ENCODE measurements at regions not wholly inside any gene's neighbourhood (a gene's known extent, or its start where the extent isn't known, plus 50 kb on each side); places are given as distances from the start of the nearest gene placed in this dataset.
"Not testable (repeated sequence)": the region's sequence is repeated elsewhere in the genome, so short reads cannot be mapped to it uniquely, and the experiment has no call there.

DNA sequence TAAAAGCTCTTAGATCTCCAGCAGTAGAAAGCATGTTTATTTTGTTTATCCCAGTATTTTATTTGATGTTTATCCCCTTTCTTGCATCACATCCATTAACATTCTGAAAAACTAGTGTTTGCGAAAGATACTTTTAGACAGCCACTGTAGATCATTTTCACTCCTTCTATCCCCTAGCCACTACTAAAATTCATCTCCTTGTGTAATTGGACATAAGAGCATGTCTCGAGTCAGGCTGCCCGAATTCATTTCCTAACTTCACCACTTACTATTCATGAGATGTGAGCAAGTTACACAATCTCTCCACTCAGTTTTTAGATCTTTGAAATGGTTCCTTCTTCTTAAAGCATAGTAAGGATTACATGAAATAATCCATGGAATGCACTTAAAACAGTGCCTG, 514.0 kb downstream of the KLF5 start:
- DNase-seq (ENCODE audit: low spot score), result no peak

DNA sequence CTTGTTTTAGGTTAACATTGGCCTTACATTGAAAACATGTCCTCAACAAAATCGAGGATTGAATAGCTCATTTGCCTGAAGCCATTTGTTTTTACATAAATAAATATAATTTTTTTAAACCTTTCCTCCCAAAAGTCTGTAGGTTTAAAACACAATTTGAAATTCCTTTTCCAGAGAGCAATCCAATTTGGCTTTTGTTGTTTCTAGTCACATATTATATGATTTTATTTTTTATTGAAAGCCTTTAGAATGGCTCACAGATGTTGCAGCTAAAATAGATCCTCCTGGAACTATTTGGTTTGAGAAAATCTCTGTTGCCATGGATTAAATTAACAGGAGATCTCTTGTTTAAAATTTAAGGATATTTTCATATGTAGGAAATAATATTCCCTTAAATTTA, 512.6 kb downstream of the KLF5 start:
- no peak for DNase-seq (ENCODE audit: low spot score)

DNA sequence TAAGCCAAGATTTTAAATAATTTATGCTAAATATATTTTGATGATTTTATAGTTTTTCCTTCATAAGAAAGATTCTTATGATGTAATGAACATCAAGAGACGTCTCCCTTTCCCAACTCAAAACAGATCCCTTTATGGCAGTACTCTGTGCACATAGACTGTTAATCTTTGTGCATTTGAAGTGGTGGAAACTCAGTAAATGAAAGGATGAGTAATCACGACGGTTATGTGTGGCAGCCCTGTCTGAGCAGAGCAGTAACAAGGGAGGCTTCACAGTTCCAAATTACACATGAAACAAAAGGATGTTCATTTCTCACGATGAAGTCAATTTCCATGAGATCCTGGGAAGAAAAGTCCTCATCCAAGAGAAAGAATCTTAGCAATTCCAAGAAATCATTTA, 498.1 kb downstream of the KLF5 start:
- no peak for DNase-seq (ENCODE audit: low spot score)

DNA sequence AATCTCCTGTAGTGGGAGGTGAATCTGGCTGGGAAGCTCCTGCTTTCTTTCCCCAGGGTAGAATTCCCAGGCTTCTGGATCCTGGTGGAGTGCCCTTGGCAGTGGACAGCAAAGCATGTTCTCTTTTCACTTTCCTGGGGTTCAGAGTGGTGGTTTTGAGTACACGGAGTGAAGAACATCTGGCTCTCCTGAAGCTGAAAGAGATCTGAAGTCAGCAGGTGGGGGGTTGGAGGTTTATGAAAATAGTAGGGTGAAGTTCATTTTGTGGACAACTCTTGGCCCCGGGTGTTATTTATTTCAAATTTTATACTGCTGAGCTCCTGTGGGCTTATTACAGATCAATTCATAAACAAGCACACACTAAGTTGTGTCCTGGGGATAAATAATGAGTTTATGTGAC, 497.3 kb downstream of the KLF5 start:
- no peak for DNase-seq (ENCODE audit: low spot score)

DNA sequence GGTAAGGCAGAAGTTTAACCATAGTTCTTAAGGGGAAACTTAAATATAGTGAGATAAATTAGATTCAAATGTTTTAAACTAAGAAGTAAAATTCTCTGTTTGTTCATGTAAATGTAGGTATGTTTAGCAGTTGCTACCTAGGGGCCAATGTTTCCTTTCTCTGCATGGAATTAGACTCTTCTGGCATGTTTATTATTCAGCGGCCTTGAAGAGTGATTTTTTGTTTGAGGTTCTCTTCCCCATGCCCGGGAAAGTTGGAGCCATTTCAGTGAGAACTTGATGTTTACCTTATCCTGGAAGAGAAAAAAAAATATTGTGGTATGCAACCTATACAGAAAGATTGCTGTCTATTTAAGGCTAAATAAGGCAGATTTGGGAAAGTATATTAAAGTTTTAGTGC, 492.9 kb downstream of the KLF5 start:
- no peak for DNase-seq (ENCODE audit: low spot score)

DNA sequence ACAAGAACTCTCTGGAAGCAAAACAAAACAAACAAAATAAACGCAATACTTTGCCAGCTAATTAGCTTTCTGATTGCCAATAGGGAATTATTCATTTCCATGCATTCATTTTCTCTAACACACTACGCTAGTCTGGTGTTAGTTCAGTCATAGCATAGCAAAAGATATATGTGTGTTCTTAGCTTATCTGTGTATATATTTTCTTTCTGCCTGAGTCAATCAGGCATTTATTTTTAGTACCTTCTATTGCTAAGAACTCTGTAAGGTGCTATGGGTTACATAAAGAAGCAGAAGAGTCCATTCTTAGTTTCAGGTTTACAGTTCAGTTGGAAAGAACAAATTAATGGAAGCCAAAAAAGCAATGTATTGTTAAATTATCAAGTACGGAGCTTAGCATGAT, 490.9 kb downstream of the KLF5 start:
- DNase-seq (ENCODE audit: low spot score), result no peak

DNA sequence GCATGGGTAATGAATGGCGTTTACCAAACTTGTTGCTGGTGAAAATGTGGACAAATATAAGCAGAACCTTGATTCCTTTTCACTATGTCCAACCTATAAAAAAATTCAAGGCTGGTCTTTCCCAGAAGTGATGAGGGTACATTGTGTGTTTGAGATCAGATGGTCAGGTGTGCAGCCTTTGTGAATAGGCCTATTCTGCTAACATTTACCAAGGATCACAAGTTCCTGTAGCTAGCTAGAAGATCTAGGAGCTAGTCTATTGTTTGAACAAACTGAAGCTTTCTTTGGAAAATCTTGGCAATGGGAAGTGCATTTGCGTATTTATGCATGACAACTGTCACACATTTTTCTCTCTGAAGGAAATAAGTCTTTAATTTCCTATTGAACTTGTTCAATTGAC, 489.6 kb downstream of the KLF5 start:
- DNase-seq (ENCODE audit: low spot score), result no peak

DNA sequence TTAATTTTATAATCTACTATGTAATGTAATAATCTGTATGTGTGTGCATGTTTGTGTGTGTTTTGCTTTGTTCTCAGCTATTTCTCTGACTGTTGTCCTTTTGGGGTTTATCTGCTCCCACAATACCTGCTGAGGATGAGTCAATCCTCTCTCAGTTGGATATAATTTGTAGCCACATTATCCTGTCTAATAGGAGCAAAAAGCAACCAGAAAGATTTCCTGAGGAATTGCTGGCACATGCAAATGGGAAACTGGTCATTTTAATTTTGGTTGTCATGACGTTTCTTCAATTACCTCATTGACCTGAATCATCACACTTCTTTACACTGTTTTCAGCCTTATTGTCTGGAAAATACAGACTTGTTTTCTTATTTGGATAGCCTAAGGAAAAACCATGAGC, 488.4 kb downstream of the KLF5 start:
- DNase-seq (ENCODE audit: low spot score), result no peak

DNA sequence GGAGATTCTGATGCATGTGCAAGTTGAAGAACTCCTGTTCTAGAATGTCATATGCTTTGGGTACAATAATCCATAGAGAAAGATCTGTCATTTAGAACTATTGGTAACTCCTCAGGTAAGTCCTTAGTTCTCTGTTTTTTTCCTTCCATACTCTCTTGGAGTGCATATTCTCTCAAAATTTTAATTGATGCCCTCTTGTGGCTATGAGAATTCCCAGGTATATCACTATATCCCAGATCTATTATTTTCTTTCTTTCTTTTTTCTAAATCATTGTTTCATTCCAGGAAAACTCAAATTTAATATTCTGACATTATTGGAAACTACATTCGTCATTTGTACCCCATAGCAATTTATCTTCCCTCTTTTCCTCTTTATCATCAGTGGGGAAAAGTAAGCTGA, 485.4 kb downstream of the KLF5 start:
- DNase-seq (ENCODE audit: low spot score), result no peak

DNA sequence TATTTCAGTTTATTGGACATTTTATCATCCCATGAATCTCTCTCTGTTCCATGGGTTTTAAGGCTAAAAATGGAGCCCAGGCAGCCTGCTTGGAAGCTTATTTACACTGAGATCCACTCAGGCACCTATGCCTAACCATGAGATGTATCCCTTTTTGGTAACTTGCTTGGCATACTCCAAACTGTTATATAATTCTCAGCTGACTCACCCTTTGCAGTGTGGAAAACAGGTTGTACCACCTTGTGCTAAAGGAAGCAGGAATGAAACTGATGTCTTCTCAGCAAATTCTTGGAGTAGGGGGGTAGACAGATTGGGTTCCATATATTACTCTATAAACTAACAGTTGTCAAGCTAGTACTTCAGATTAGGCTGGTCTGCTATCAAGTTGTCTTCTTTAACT, 483.6 kb downstream of the KLF5 start:
- no peak for DNase-seq (ENCODE audit: low spot score)

DNA sequence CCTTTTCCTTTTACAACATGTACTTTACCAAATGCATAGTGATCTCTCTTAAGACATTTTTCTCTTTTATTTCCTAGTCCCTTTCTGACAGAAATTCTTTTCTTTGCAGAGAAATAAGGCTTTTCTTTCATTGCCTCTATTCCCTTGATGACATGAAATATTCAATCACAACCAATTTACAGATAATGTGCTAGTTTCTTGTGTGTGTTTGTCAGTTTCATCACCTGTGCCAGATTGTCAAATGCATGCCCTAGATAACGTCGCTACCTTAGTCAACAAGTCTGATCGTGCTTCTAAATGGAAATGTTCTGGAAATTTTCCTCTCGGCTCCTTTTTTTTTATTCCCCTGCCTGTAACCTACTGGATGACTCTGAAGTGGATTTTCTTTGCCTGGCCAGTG, 478.1 kb downstream of the KLF5 start:
- no peak for DNase-seq (ENCODE audit: low spot score)

DNA sequence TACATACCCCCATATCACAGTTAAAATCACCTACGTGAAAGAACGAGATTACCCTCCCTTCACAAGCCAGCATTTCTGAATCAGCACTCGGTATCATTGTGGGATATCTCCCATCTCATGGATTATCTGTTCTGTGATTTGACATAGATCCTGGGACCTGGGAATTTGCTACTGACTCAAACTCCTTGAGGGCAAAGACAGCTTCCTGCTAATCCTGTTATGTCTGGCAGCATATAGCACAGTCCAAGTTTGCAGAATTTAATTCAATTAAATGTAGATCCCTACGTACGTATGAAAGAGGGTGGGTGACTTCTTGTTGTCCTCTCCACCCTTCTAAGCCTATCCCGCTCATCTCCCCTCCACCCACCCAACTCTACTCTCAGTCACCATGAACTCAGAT, 476.5 kb downstream of the KLF5 start:
- DNase-seq (ENCODE audit: low spot score), result no peak

DNA sequence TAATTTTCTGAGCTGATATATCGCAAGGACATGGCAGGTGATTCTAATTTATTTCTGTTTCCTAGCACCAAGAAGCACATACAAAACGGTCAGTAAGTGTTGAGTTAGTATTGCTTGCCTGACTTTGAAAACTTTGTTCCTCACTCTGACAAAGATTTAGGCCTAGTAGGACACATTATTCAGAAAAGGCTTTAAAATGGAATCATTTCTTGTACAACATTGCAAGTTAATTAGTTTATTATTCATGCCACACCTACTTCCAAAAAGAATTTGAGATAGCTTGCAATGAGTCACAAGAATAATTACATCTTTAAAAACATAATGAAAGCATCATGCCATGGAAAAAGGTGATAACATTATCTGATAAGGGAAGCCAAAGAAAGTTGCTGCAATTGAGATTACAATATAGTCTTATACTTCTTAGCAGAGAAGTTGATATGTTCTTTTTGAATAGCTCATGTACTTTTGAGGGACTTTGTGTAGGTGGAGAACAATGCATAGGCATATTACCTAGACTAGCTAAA, 474.2 kb downstream of the KLF5 start:
- no peak for DNase-seq (ENCODE audit: low spot score)

DNA sequence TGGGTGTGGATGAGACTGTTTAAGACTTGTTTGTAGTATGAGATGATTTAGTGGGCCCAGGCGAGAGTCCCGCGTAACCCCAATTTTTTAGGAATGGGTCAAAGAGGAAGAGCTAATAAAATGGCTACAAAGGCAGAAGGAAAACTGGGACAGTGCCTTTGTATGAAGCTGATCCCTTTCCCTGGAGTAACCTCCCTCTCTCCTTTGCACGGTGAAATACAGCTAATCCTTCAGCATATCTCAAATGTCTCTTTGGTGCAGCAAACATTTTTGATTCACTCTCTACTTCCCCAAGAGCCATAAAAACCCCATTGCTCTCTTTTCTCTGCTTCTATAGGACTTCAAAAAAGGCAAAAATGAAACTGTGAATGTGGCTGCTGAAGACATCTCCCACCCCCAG, 473.8 kb downstream of the KLF5 start:
- no peak for DNase-seq (ENCODE audit: low spot score)

DNA sequence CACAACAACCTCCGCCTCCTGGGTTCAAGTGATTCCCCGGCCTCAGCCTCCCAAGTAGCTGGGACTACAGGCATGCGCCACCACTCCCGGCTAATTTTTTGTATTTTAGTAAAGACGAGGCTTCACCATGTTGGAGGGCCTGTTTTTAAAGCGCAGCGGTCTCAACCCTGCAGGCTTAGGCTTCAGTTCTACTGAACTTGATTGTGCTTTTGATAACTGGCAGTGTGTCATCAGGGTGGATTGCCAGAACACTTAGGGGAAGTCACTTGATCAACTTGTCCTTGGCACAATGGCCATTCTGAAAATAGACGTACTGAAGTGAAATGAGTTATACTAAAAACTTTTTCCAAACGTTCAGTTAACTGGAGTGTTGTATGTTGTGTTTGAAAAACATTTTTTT, 472.2 kb downstream of the KLF5 start:
- no peak for DNase-seq (ENCODE audit: low spot score)

DNA sequence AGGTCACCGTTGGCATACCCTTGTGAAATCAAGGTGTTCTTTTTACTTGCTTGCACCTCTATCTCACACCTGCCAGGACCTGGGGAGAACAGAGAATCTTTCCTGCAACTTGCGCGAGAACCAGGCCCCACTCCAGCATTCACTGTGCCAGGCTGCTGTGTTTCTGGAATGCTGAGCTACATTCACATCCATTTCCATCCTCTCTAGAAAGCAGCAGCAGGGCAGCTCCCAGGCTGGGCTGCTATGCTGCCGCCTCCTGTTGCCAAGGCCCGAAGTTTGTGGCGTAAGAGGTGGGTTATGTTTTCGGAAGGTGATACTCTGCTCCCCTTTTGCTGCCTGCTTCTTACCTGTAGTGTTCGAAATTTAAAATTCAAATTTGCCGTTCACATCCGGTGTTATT, 464.1 kb downstream of the KLF5 start:
- no peak for DNase-seq (ENCODE audit: low spot score)

DNA sequence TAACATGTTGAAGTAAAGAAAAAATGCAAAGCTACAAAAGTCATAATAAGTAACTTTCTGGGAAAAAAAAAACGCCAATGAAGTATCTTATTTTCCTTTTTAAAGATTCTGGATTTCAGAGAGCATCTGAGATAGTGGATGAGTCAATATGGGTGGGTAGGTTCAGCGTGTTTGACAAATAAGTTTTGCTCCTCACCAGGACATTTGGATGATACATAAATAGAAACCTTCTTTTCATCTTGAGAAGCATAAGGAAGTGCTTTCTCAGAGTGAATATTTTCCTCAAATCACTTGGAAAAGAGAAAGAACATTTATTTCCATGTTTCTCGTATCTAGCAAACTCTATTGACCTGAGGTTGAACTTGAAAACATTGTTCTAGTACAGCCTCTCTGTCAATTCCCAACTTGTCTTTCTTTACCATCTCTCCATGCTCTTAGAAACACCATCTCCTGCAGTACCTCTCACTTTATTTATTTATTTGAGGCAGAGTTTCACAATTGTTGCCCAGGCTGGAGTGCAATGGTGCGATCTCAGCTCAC, 463.2 kb downstream of the KLF5 start:
- DNase-seq (ENCODE audit: low spot score), result no peak

DNA sequence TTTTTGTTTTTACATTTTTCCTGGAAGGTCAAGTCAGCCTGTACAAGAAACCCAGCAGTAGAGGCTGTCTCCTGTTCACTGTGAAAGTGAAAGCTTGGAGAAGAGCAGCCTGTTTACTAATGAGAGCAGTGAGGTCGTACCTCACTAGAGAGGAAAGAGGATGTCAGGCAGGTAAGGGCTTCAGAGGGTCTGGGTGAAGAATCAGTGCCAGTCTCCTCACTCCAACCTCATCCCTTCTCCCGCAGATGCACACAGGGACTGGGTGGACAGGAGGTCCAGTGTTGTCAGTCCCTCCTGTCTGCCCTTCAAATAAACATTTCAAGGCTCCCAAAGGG, 462.5 kb downstream of the KLF5 start:
- DNase-seq (ENCODE audit: low spot score), result peak; percentile 40

DNA sequence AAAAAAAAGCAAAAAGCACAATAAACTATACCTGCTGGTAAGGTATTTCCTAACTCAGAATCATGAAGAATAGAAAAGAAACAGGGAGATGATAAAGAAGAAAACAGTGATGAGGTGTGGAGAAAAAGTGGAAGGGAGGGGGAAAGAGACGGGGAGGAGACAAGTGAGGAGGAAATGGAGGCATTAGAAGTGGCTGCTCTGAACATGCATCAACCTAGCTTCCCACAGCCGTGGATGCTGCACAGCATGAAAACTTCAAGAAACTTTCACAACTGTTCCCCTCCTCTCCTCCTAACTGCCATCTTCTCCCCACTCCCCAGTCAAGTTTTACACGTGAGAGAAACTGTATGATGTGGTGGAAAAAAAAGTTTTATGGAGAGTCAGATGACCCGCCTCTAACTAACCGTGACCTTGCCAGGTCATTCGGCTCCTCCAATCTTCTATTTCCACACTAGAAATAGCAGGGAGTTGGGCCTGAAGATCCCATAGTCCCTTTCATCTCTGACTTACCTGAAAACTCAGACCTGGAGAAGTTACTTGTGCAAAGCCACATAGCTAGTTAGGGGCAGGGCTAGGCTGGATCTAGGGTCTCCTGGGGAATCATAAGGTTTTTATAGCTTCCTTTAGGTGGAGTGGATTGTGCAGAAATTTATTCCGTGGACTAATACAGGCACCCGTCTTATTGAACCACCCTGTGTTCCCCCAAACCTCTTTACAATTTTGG, 461.9 kb downstream of the KLF5 start:
- DNase-seq (ENCODE audit: low spot score), result no peak

DNA sequence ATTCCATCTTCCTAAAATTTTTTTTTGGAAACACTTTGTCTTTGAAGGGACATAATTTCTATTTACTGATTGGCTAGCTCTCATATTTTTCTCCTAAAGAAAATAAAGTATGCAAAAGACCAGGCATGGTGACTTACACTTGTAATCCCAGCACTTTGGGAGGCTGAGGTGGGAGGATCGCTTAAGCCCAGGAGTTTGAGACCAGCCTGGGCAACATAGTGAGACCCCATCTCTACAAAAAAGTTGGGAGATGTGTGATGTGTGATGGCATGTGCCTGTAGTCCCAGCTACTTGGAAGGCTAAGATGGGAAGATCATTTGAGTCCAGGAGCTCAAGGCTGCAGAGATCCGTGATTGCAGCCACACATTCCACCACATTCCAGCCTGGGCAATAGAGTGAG, 461.3 kb downstream of the KLF5 start:
- not testable (repeated sequence) for DNase-seq (ENCODE audit: low spot score)

DNA sequence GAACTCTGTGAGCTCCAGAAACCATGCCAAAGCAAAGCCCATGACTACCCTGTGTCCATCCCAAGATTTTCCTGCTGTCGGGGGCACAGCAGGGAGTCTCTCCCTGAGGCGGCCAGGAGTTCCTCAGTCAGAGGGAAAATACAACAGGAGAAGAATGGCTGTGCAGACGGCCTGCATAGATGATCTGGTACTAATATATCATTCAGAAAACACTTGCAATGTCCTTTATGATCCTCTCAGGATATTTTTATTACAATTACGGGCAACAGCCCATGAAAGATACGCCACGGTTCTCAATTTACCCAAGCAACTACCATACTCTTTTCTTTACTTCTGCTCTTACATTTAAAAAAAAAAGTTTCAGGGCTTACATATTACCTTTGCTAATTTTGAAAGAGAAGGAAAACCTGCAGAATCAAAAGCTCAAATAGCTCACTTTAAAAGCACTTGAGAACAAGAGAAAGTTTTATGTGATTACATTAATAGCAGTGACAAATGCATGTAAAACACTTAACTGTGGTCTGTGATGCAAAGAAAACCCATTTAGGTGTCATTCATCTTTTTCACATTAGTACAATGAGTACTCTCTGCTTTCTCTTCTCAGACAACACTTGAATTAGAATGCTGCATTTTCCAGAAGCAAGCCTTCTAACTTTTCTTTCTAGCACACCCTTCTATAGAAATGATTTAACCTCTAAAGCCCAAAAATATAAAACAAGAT, 460.8 kb downstream of the KLF5 start:
- no peak for DNase-seq (ENCODE audit: low spot score)

DNA sequence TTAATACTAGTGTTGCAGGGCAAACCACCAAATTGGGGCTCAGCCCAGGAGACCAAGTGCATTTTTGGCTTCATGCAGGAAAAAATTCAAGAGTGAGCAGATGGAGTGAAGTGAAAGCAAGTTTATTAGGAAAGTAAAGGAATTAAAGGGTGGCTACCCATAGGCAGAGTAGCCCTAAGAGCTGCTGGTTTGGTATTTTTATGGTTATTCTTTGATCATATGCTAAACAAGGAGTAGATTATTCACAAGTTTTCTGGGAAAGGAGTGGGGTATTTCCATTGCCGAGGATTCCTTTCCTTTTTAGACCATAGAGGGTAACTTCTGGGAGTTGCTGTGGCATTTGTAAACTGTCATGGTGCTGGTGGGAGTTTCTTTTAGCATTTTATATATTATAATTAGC, 459.0 kb downstream of the KLF5 start:
- no peak for DNase-seq (ENCODE audit: low spot score)

DNA sequence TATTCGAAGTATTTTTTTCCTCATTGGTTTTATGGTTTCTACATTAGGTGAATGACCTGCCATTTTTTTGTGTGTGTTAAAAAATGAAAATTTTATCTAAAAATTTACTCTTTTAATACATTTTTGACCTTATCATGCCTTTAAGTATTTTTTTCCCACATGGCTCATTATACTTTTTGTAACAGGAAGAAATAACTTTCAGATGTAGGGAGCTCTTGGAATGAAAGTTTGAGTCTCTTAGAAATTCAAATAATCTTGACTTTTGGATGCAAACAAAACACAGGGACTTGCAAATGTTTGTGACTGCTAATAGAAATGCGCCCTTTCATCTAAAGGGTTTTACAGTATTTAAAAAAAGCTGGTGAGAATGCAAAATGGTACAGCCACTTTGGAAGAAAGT, 457.9 kb downstream of the KLF5 start:
- DNase-seq (ENCODE audit: low spot score), result no peak

DNA sequence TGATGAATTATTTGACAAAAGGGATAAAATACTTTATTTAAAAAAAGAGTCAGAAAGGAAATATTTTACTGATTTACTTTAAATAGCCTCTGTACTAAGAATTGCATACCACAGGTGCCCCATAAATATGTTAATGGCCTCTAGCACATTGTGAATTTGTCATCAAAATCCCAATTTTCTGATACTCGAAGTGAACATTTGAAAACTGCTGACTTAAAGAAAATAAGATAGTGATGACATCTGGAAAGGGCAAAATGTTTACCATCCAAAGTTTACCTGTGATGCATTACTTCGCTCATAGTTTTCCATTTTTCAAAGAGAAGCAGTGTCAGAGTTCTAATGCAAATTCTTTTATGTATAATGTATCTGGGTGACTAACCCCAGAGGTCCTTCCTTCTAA, 455.4 kb downstream of the KLF5 start:
- DNase-seq (ENCODE audit: low spot score), result no peak

Measured in CD4-positive, alpha-beta T cell treated with Interleukin-15 for 4 hours (primary cell).